ENCODE measurements at regions not wholly inside any gene's neighbourhood (a gene's known extent, or its start where the extent isn't known, plus 50 kb on each side); places are given as distances from the start of the nearest gene placed in this dataset.

DNA sequence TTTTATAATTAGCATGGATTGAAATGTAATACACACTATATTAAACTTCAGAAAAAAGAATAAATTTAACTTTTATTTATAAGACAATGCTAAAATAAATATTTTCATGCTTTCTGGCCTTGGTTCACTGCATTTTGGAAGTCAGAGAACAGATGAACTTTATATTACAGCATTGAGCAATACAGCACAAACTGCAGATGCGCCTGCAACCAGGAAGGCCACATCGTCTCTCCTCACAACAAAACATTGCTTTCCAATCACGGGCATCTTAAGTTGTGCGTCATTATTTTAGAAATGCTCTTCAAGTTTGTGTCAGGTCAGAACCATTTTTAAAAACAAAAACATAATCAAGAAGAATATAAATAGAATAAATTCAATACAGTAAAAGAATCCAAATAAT, 89.3 kb upstream of the CEP126 start:
- Histone ChIP-seq H3K4me3 (ENCODE audit: insufficient read depth, low read depth, low read length) (no peak overlapping the region), H4K20me1 (ENCODE audit: insufficient read depth, low read length) (no peaks in the 10 kb centered on the region), H3K4me2 (ENCODE audit: low read depth, low read length) (no peak overlapping the region), H3K9ac (ENCODE audit: low read depth, low read length) (no peak overlapping the region), H2AFZ (replicated peaks; ENCODE audit: low read length, poor library complexity) (no peak overlapping the region), H3K36me3 (ENCODE audit: control insufficient read depth, insufficient read depth, low read length) (no peaks in the 10 kb centered on the region), H2BK120ac (ENCODE audit: low read depth, low read length) (no peak overlapping the region), H3K56ac (ENCODE audit: extremely low read depth, insufficient read depth, low read length) (no peak overlapping the region), H3K9me1 (ENCODE audit: insufficient read depth, low read length) (no peaks in the 10 kb centered on the region), H3K4me1 (ENCODE audit: control insufficient read depth, insufficient read depth, low read length) (no peaks in the 10 kb centered on the region), H3K27ac (ENCODE audit: insufficient read depth, low read length) (no peak overlapping the region), H3K4ac (ENCODE audit: low read depth, low read length) (no peak overlapping the region), H2BK20ac (ENCODE audit: low read depth, low read length) (no peak overlapping the region), H3K9me3 (ENCODE audit: control insufficient read depth, insufficient read depth, low read length) (no peaks in the 10 kb centered on the region), H3K27me3 (ENCODE audit: control insufficient read depth, insufficient read depth, low read length) (no peaks in the 10 kb centered on the region), H2AK5ac (ENCODE audit: low read depth, low read length) (no peak overlapping the region), H2AK9ac (replicated peaks; ENCODE audit: low read depth, low read length, poor library complexity) (no peak overlapping the region), H2BK5ac (ENCODE audit: low read depth, low read length, poor library complexity, severe bottlenecking) (no peak overlapping the region), H4K5ac (ENCODE audit: low read depth, low read length) (no peak overlapping the region), H3K14ac (replicated peaks; ENCODE audit: low read depth, low read length) (no peak overlapping the region), H3K18ac (ENCODE audit: low read depth, low read length) (no peak overlapping the region), H3K23ac (ENCODE audit: low read depth, low read length) (no peak overlapping the region; the same call in 1 of the 2 replicates), H4K8ac (ENCODE audit: low read depth in 2 of 2, low read length in 2 of 2) (no peak overlapping the region), H2BK15ac (ENCODE audit: low read depth, low read length) (no peak overlapping the region), H4K91ac (ENCODE audit: insufficient read depth, low read depth, low read length) (no peak overlapping the region), H3K79me1 (ENCODE audit: low read depth in 1 of 2, low read length in 2 of 2) (no peaks in the 10 kb centered on the region)
- ChIA-PET POLR2A (ENCODE audit: unreplicated experiment) (no interaction called here), CTCF (no interaction called here)
- no TSS peak for BruUV-seq (replicated peaks)
- in situ Hi-C loops (cut with MboI; ENCODE audit: low sequenced_read_pairs) (no loop called here), dilution Hi-C loops (cut with HindIII; ENCODE audit: low sequenced_read_pairs, unreplicated experiment) (no loop called here), intact Hi-C loops (cut with micrococcal nuclease) (no loop called here)
- ATAC-seq (ENCODE audit: low read depth) (no peak), DNase-seq (no peak)
- no peak for TF ChIP-seq FOS (IDR thresholded peaks at IDR 0.05; ENCODE audit: low read depth, low read length)
- no peak for TF ChIP-seq CHD1 (IDR thresholded peaks at IDR 0.05; ENCODE audit: low read depth, low read length)
- no peak for TF ChIP-seq SMC3 (IDR thresholded peaks at IDR 0.05; ENCODE audit: low read depth, low read length)
- no peak for TF ChIP-seq RCOR1 (IDR thresholded peaks at IDR 0.05; ENCODE audit: insufficient replicate concordance, low read length)
- TF ChIP-seq, protein P1, sequence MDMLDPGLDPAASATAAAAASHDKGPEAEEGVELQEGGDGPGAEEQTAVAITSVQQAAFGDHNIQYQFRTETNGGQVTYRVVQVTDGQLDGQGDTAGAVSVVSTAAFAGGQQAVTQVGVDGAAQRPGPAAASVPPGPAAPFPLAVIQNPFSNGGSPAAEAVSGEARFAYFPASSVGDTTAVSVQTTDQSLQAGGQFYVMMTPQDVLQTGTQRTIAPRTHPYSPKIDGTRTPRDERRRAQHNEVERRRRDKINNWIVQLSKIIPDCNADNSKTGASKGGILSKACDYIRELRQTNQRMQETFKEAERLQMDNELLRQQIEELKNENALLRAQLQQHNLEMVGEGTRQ (IDR thresholded peaks at IDR 0.05; ENCODE audit: low read depth, low read length) = no peak
- no peak for TF ChIP-seq MXI1 (IDR thresholded peaks at IDR 0.05; ENCODE audit: borderline replicate concordance, low read depth, low read length)
- TF ChIP-seq CEBPB (IDR thresholded peaks at IDR 0.05; ENCODE audit: low read depth, low read length) = no peak
- no peak for TF ChIP-seq MAFK (IDR thresholded peaks at IDR 0.05; ENCODE audit: low read depth, low read length)
- TF ChIP-seq, protein P2, sequence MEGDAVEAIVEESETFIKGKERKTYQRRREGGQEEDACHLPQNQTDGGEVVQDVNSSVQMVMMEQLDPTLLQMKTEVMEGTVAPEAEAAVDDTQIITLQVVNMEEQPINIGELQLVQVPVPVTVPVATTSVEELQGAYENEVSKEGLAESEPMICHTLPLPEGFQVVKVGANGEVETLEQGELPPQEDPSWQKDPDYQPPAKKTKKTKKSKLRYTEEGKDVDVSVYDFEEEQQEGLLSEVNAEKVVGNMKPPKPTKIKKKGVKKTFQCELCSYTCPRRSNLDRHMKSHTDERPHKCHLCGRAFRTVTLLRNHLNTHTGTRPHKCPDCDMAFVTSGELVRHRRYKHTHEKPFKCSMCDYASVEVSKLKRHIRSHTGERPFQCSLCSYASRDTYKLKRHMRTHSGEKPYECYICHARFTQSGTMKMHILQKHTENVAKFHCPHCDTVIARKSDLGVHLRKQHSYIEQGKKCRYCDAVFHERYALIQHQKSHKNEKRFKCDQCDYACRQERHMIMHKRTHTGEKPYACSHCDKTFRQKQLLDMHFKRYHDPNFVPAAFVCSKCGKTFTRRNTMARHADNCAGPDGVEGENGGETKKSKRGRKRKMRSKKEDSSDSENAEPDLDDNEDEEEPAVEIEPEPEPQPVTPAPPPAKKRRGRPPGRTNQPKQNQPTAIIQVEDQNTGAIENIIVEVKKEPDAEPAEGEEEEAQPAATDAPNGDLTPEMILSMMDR (conservative IDR thresholded peaks at IDR 0.05; ENCODE audit: low read depth, low read length) = no peak
- no peak for TF ChIP-seq POLR2A (IDR thresholded peaks at IDR 0.05; ENCODE audit: low read depth, low read length)
- TF ChIP-seq RAD21 (IDR thresholded peaks at IDR 0.05; ENCODE audit: low read length) = no peak
- TF ChIP-seq MAZ (IDR thresholded peaks at IDR 0.05; ENCODE audit: borderline replicate concordance, low read depth, low read length) = no peak
- TF ChIP-seq BHLHE40 (IDR thresholded peaks at IDR 0.05; ENCODE audit: low read depth, low read length) = no peak
- TF ChIP-seq RFX5 (IDR thresholded peaks at IDR 0.05; ENCODE audit: low read depth, low read length) = no peak
- TF ChIP-seq, protein P3, sequence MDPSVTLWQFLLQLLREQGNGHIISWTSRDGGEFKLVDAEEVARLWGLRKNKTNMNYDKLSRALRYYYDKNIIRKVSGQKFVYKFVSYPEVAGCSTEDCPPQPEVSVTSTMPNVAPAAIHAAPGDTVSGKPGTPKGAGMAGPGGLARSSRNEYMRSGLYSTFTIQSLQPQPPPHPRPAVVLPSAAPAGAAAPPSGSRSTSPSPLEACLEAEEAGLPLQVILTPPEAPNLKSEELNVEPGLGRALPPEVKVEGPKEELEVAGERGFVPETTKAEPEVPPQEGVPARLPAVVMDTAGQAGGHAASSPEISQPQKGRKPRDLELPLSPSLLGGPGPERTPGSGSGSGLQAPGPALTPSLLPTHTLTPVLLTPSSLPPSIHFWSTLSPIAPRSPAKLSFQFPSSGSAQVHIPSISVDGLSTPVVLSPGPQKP (IDR thresholded peaks at IDR 0.05; ENCODE audit: borderline replicate concordance, low read depth, low read length) = no peak
- no CpG with 5 or more reads among the region's 4 CpGs for WGBS, 2 experiments (ENCODE audit: extremely low coverage in 2 of 2, insufficient read length in 1 of 2)

All from IMR-90 (cell line).